ENCODE measurements at regions not wholly inside any gene's neighbourhood (a gene's known extent, or its start where the extent isn't known, plus 50 kb on each side); places are given as distances from the start of the nearest gene placed in this dataset.

GRCh38 chrX:104351173-104351769 lies 96.5 kb upstream of the ESX1 start:
- TF ChIP-seq BHLHE40 (IDR thresholded peaks at IDR 0.05; ENCODE audit: borderline replicate concordance): no peak
- no peak for TF ChIP-seq FOXK2 (IDR thresholded peaks at IDR 0.05)
- TF ChIP-seq TARDBP (IDR thresholded peaks at IDR 0.05): no peak
- TF ChIP-seq SUZ12 (IDR thresholded peaks at IDR 0.05): no peak
- TF ChIP-seq FOXM1 (IDR thresholded peaks at IDR 0.05; ENCODE audit: borderline replicate concordance): no peak
- no peak for TF ChIP-seq ZNF384 (IDR thresholded peaks at IDR 0.05)
- no peak for TF ChIP-seq ELF4 (IDR thresholded peaks at IDR 0.05)

All from HEK293T (cell line).